Spleen (tissue), 11 donors: ENCODE measurements at regions not wholly inside any gene's neighbourhood (a gene's known extent, or its start where the extent isn't known, plus 50 kb on each side); places are given as distances from the start of the nearest gene placed in this dataset.

ENCODE experiments used
- DNase-seq: peaks from one replicate; pipeline ENCODE4 v3.0.0-alpha.2; 2020
- H3K27ac ChIP-seq, 8 donors: fragments of 200-600 bp; sonication (generic) in 7 of 8; 1 replicate in 4 of 8; 2 replicates in 4 of 8; pipeline versions ENCODE4 v1.5.0 to v1.8.0; 2016 to 2021; ENCODE audit warnings: inconsistent platforms in 4 of 8, mild to moderate bottlenecking in 4 of 8, moderate library complexity in 1 of 8
- H3K27me3 ChIP-seq, 7 donors: fragments of 200-600 bp; sonication (generic) in 6 of 7; replicated peaks in 1 of 7; 1 replicate in 4 of 7; 2 replicates in 3 of 7; pipeline versions ENCODE4 v1.5.0 to v1.8.0; 2016 to 2021; ENCODE audit warnings: inconsistent platforms in 3 of 7, mild to moderate bottlenecking in 1 of 7
- H3K36me3 ChIP-seq, 6 donors: fragments of 200-600 bp; sonication (generic) in 5 of 6; 1 replicate in 4 of 6; 2 replicates in 2 of 6; pipeline versions ENCODE4 v1.5.0 to v1.8.0; 2016 to 2021; ENCODE audit warnings: inconsistent platforms in 2 of 6
- H3K4me1 ChIP-seq, 6 donors: fragments of 200-600 bp; sonication (generic) in 5 of 6; 1 replicate in 3 of 6; 2 replicates in 3 of 6; pipeline versions ENCODE4 v1.5.0 to v1.8.0; 2016 to 2021; ENCODE audit warnings: inconsistent platforms in 3 of 6
- H3K4me3 ChIP-seq, 8 donors: fragments of 200-600 bp; sonication (generic) in 7 of 8; 1 replicate in 4 of 8; 2 replicates in 4 of 8; pipeline versions ENCODE4 v1.5.0 to v1.8.0; 2016 to 2021; ENCODE audit warnings: inconsistent platforms in 4 of 8, mild to moderate bottlenecking in 4 of 8, moderate library complexity in 2 of 8
- H3K9me3 ChIP-seq, 8 donors: fragments of 200-600 bp; sonication (generic) in 7 of 8; 1 replicate in 4 of 8; 2 replicates in 4 of 8; pipeline versions ENCODE4 v1.5.0 to v1.8.0; 2016 to 2021; ENCODE audit warnings: inconsistent platforms in 4 of 8
- CTCF ChIP-seq, 11 experiments: fragments of 200-600 bp in 7 of 11; fragments of 450-650 bp in 4 of 11; sonication (generic) in 4 of 11; IDR thresholded peaks in 8 of 11; conservative IDR thresholded peaks in 3 of 11; 1 replicate in 7 of 11; 2 replicates in 4 of 11; pipeline versions ENCODE4 v1.4.0 to v1.8.0; 2016 to 2021; ENCODE audit warnings: antibody characterized with exemption in 11 of 11, inconsistent platforms in 4 of 11, mild to moderate bottlenecking in 1 of 11
- POLR2A ChIP-seq, 3 donors: fragments of 450-650 bp; IDR thresholded peaks; one replicate each; pipeline ENCODE4 v1.5.1; 2017; ENCODE audit warnings: antibody characterized with exemption in 3 of 3, mild to moderate bottlenecking in 1 of 3
- POLR2AphosphoS5 ChIP-seq, 3 donors: sonication (generic); formaldehyde crosslinking; IDR thresholded peaks; one replicate each; pipeline ENCODE4 v1.5.1; 2017; ENCODE audit warnings: antibody characterized with exemption in 3 of 3
- WGBS, 5 donors: extraction: QIAGEN DNeasy Blood & Tissue Kit in 3 of 5; methylation state at CpG; one replicate each; pipeline versions ENCODE4 v1.1.5 to v1.1.7; 2013 to 2018; 5-methylcytosine and 5-hydroxymethylcytosine counted together
- intact Hi-C: fragments of 100-400 bp; cut with DNase I; formaldehyde crosslinking; loops from one replicate; pipeline ENCODE4 v1.15.0; 2023; ENCODE audit warnings: low total_unique reads
- donor health status: healthy with polysubstance abuse.
- donor health status: DM: no; HTN: no; CAD: no; lungs with moderate emphysema.
- donor health status: DM: no; HTN: no; CAD: no.
- donor health status: Bipolar disorder and iron deficiency.
- donor health status: healthy.
- donor health status: DM: no; HTN: no; CAD: no.
- donor health status: DM: yes; HTN: yes; CAD: no.

DNA sequence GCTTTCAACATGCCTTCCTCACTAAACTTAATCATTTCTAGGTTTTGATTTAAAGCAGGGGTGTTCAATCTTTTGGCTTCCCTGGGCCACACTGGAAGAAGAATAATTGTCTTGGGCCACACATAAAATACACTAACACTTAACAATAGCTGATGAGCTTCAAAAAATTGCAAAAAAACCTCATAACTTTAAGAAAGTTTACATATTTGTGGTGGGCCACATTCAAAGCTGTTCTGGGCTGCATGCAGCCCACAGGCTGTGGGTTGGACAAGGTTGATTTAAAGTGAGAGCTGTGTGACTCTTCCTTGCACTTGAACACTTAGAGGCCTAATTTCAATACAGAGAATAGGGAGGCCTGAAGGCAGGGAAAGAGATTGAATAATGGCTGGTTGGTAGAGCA lies 598.3 kb downstream of the EFNA5 start:
- DNase-seq, result no peak
- intact Hi-C loops, result no loop called here
- no peaks in the 10 kb centered on the region for H3K4me1 ChIP-seq
- no peak overlapping the region for H3K27ac ChIP-seq
- no peak overlapping the region for H3K4me3 ChIP-seq
- no peaks in the 10 kb centered on the region for H3K36me3 ChIP-seq
- no peaks in the 10 kb centered on the region for H3K27me3 ChIP-seq
- TF ChIP-seq POLR2AphosphoS5 (IDR thresholded peaks at IDR 0.05) (no peak), CTCF (IDR thresholded peaks at IDR 0.05 in 8 of 11, conservative IDR thresholded peaks at IDR 0.05 in 3 of 11) (no peak), POLR2A (IDR thresholded peaks at IDR 0.05) (no peak)
- H3K9me3 ChIP-seq, result peaks cover 0 to 15% (median 10%) of the 10 kb centered on the region in 8 donors

GRCh38 chr5:107068782-107069181 lies 602.0 kb downstream of the EFNA5 start:
- DNase-seq, result no peak
- TF ChIP-seq CTCF (IDR thresholded peaks at IDR 0.05 in 8 of 11, conservative IDR thresholded peaks at IDR 0.05 in 3 of 11), result no peak
- TF ChIP-seq POLR2A (IDR thresholded peaks at IDR 0.05), result no peak
- no peak for TF ChIP-seq POLR2AphosphoS5 (IDR thresholded peaks at IDR 0.05)
- H3K27ac ChIP-seq, result no peak overlapping the region
- no peak overlapping the region for H3K4me3 ChIP-seq
- intact Hi-C loops, result no loop called here
- H3K27me3 ChIP-seq, result no peaks in the 10 kb centered on the region
- no peaks in the 10 kb centered on the region for H3K4me1 ChIP-seq
- H3K36me3 ChIP-seq, result no peaks in the 10 kb centered on the region
- 36 to 48% (median 42%) methylated on average over 1 of the region's 1 CpG for WGBS, 5 donors
- H3K9me3 ChIP-seq, result peaks cover 0 to 15% (median 10%) of the 10 kb centered on the region in 8 donors

- Histone ChIP-seq H3K9me3 (peaks cover 0 to 15% (median 10%) of the 10 kb centered on the region in 8 donors), H3K27ac (no peak overlapping the region), H3K27me3 (no peaks in the 10 kb centered on the region), H3K4me3 (no peak overlapping the region), H3K4me1 (no peaks in the 10 kb centered on the region), H3K36me3 (no peaks in the 10 kb centered on the region)
- DNase-seq, result no peak
- no peak for TF ChIP-seq POLR2A (IDR thresholded peaks at IDR 0.05)
- no peak for TF ChIP-seq CTCF (IDR thresholded peaks at IDR 0.05 in 8 of 11, conservative IDR thresholded peaks at IDR 0.05 in 3 of 11)
- TF ChIP-seq POLR2AphosphoS5 (IDR thresholded peaks at IDR 0.05), result no peak
- 64 to 88% (median 77%) methylated on average over 4 of the region's 4 CpGs for WGBS, 5 donors
- intact Hi-C loops, result no loop called here
These were observed 603.3 kb downstream of the EFNA5 start for GRCh38 chr5:107067395-107067794.

DNA sequence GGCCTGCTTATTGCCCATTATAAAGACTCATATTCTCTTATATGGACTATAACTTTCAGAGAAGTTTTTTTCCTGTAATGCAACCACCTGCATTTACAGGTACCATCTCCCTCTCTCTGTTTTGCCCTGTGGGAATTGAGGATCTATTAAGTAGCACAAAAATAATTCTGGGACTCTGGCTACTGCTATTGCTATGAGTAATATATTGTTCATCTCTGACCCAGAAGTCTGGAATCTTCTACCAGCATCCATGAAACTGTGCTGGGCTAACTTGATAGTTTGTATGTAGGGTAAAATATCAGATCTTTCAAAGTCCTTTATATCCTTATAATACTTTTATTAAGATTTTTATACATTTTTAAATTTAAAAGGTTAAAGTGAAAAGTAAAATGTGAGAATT lies 607.2 kb downstream of the EFNA5 start:
- Histone ChIP-seq H3K9me3 (no peaks in the 10 kb centered on the region), H3K36me3 (no peaks in the 10 kb centered on the region)
- TF ChIP-seq POLR2A (IDR thresholded peaks at IDR 0.05) (no peak), CTCF (IDR thresholded peaks at IDR 0.05 in 8 of 11, conservative IDR thresholded peaks at IDR 0.05 in 3 of 11) (no peak), POLR2AphosphoS5 (IDR thresholded peaks at IDR 0.05) (no peak)

More for the DNA sequence above, 607.2 kb downstream of the EFNA5 start:
- H3K4me1 ChIP-seq, result no peaks in the 10 kb centered on the region
- DNase-seq, result no peak
- intact Hi-C loops, result no loop called here
- no peaks in the 10 kb centered on the region for H3K27me3 ChIP-seq
- no peak overlapping the region for H3K27ac ChIP-seq
- no peak overlapping the region for H3K4me3 ChIP-seq
